Mucosa of descending colon (tissue), 3 donors: ENCODE measurements at regions not wholly inside any gene's neighbourhood (a gene's known extent, or its start where the extent isn't known, plus 50 kb on each side); places are given as distances from the start of the nearest gene placed in this dataset.
"Not testable (repeated sequence)": the region's sequence is repeated elsewhere in the genome, so short reads cannot be mapped to it uniquely, and the experiment has no call there.

Source experiments
- ATAC-seq: fragments of 200-7000 bp; cut with Tn5 transposase; one replicate; pipeline ENCODE4 v1.9.1; 2020; ENCODE audit warnings: mild to moderate bottlenecking, moderate library complexity
- DNase-seq, 3 donors: peaks; one replicate each; pipeline ENCODE4 v3.0.0-alpha.2; 2020
- H3K36me3 ChIP-seq: fragments of 200-600 bp; one replicate; pipeline ENCODE4 v1.8.0; 2021; ENCODE audit warnings: low read depth, mild to moderate bottlenecking
- H3K4me1 ChIP-seq: fragments of 200-600 bp; one replicate; pipeline ENCODE4 v1.8.0; 2021; ENCODE audit warnings: low read depth, mild to moderate bottlenecking
- H3K4me3 ChIP-seq: fragments of 200-600 bp; one replicate; pipeline ENCODE4 v1.8.0; 2021; ENCODE audit warnings: mild to moderate bottlenecking
- H3K9me3 ChIP-seq: fragments of 200-600 bp; one replicate; pipeline ENCODE4 v1.8.0; 2021; ENCODE audit warnings: mild to moderate bottlenecking
- intact Hi-C, 2 donors: fragments of 100-400 bp; cut with DNase I in 1 of 2; cut with micrococcal nuclease in 1 of 2; formaldehyde crosslinking; loops; one replicate each; pipeline versions ENCODE4 v1.11.0 to v1.11.1; 2022; cut with DNase I, micrococcal nuclease
- TF ChIP-seq, protein P1 (sequence below): fragments of 200-600 bp; IDR thresholded peaks from one replicate; pipeline ENCODE4 v1.8.0; 2022; ENCODE audit warnings: antibody characterized with exemption, mild to moderate bottlenecking
- donor health status: DM: no; HTN: no; CAD: no; lungs with moderate emphysema.
- donor health status: DM: no; HTN: no; CAD: no.
- donor health status: DM: no; HTN: yes; CAD: no.

DNA sequence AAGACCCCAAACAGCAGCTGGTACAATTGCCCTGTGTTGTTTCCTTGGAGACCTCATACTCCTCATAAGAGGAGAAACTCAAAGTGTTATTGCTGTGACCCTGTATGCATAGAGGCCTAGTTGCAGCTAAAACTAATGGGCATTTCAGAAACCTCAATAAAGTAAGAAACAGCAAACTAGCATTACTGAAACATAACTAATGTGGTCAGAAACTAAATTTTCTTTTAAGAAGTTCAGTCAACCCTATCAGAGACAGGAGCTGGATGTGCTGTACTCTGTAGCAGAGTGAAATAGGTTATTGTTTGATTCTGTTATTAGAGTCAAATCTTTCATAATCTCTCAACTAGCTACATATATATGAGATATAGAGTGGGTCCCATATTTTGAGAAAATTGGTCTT is 257.5 kb upstream of the IRS4 start:
- Histone ChIP-seq H3K36me3 (no peaks in the 10 kb centered on the region), H3K4me3 (no peak overlapping the region), H3K4me1 (no peaks in the 10 kb centered on the region), H3K9me3 (no peaks in the 10 kb centered on the region)
- DNase-seq (no peak), ATAC-seq (no peak)
- intact Hi-C loops, result no loop called here
- TF ChIP-seq, protein P1, sequence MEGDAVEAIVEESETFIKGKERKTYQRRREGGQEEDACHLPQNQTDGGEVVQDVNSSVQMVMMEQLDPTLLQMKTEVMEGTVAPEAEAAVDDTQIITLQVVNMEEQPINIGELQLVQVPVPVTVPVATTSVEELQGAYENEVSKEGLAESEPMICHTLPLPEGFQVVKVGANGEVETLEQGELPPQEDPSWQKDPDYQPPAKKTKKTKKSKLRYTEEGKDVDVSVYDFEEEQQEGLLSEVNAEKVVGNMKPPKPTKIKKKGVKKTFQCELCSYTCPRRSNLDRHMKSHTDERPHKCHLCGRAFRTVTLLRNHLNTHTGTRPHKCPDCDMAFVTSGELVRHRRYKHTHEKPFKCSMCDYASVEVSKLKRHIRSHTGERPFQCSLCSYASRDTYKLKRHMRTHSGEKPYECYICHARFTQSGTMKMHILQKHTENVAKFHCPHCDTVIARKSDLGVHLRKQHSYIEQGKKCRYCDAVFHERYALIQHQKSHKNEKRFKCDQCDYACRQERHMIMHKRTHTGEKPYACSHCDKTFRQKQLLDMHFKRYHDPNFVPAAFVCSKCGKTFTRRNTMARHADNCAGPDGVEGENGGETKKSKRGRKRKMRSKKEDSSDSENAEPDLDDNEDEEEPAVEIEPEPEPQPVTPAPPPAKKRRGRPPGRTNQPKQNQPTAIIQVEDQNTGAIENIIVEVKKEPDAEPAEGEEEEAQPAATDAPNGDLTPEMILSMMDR, result no peak

DNA sequence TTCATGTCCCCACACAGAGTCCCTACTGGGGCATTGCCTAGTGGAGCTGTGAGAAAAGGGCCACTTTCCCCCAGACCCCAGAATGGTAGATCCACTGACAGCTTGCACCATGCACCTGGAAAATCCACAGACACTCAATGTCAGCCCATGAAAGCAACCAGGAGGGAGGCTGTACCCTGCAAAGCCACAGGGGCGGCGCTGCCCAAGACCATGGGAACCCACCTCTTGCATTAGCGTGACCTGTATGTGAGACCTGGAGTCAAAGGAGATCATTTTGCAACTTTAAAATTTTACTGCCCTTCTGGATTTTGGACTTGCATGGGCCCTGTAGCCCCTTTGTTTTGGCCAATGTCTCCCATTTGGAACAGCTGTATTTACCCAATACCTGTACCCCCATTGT is 236.5 kb upstream of the IRS4 start:
- H3K4me3 ChIP-seq, intact Hi-C loops, H3K36me3 ChIP-seq, H3K9me3 ChIP-seq, DNase-seq, H3K4me1 ChIP-seq, ATAC-seq: not testable (repeated sequence)

DNA sequence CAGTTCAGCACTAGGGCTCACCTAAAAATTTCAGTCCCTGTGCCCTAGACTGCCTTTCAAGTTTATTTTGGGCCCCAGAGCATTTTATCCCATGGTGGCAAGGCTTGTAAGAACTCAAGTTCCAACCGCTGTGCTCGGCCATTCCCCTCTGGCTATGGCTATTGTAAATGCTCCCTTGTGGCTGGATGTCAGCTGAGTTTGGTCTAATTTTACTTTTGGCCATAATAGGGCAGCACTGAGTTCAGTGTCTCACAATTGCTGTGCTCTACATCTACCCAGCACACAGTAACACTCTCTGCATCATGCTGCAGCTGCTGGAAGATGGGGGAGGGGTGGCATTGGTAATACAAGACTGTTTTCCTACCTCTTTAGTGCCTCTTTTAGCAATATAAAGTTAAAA is 210.8 kb upstream of the IRS4 start:
- intact Hi-C loops, result no loop called here
- Histone ChIP-seq H3K4me1 (no peaks in the 10 kb centered on the region), H3K4me3 (no peak overlapping the region), H3K36me3 (no peaks in the 10 kb centered on the region), H3K9me3 (no peaks in the 10 kb centered on the region)
- ATAC-seq, result no peak
- no peak for DNase-seq
- TF ChIP-seq, protein P1, result no peak

DNA sequence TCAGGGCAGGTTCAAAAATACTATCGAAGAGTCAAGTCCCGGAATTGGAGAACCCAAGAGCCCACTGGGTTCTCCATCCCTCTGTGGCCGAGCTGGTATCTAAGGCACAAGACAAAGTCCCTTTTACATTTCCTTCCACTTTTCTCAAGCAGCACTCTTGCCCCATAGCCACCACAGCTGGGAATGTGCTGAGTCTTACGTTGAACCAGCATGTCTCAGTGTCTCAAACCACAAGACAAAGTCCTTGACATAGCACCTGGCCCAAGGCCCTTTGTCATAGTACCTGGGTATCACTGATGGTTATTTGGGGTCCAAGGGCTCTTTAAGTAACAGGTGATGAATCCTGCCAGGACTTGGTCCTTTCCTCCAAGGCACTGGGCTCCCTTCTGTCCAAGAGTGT is 210.2 kb upstream of the IRS4 start:
- no peaks in the 10 kb centered on the region for H3K9me3 ChIP-seq
- ATAC-seq (no peak), DNase-seq (no peak)
- TF ChIP-seq, protein P1, result no peak
- no peaks in the 10 kb centered on the region for H3K36me3 ChIP-seq
- H3K4me1 ChIP-seq, result no peaks in the 10 kb centered on the region
- intact Hi-C loops, result no loop called here
- no peak overlapping the region for H3K4me3 ChIP-seq

DNA sequence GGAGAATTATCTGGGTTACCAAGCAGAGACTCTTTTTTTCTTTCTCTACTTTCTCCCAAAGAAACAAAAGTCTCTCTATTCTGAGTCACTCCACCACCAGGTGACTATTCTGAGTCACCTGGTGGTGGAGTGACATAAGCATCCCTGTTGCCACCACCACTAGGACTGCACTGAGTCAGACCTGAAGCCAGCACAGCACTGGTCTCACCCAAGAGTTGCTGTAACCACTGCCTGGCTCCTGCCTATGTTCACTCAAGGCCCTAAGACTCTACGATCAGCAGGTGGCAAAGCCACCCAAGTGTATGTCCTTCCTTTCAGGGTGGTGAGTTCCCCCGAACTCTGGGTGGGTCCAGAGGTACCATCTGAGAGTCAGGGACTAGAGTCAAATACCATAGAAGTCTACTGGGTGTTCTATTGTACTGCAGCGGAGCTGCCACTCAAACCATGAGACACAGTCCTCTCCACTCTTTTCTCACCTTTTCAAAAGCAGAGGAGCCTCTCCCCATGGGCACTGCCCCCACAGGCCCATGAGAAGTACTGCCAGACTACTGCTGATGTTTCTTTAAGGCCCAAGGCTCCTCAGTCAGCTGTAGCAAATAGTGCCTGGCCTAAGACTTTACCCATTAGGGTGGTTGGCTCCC is 209.6 kb upstream of the IRS4 start:
- H3K4me1 ChIP-seq, result no peaks in the 10 kb centered on the region
- H3K4me3 ChIP-seq, result no peak overlapping the region
- TF ChIP-seq, protein P1, result no peak
- H3K36me3 ChIP-seq, result no peaks in the 10 kb centered on the region
- intact Hi-C loops, result no loop called here
- ATAC-seq (no peak), DNase-seq (no peak)
- H3K9me3 ChIP-seq, result no peaks in the 10 kb centered on the region

DNA sequence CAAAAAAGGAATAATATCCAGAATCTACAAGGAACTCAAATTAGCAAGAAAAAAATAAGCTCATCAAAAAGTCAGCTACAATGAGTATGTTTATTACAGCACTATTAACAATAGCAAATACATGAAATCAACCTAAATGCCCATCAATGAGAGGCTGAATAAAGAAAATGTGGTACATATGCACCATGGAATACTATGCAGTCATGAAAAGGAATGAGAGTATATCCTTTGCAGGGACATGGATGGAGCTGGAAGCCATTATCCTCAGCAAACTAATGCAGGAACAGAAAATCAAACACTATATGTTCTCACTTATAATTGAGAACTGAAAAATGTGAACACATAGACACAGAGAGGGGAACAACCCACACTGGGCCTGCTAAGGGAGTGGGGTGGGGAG is 178.4 kb upstream of the IRS4 start:
- TF ChIP-seq, protein P1, result no peak
- no peaks in the 10 kb centered on the region for H3K9me3 ChIP-seq
- H3K4me3 ChIP-seq, result no peak overlapping the region
- intact Hi-C loops, result no loop called here
- no peaks in the 10 kb centered on the region for H3K4me1 ChIP-seq
- no peak for DNase-seq
- no peak for ATAC-seq
- H3K36me3 ChIP-seq, result no peaks in the 10 kb centered on the region

DNA sequence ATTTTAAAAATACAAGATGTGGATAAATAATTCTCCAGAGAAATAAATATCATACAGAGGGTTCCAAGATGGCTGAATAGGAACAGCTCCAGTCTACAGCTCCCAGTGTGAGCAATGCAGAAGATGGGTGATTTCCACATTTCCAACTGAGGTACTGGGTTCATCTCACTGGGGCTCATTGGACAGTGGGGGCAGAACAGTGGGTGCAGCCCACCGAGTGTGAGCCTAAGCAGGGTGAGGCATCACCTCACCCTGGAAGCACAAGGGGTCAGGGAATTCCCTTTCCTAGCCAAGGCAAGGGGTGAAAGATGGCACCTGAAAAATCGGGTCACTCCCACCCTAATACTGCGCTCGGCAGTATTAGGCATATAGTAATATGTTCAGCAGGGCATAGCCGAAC is 167.5 kb upstream of the IRS4 start:
- DNase-seq, H3K4me1 ChIP-seq, H3K9me3 ChIP-seq, intact Hi-C loops, H3K4me3 ChIP-seq, H3K36me3 ChIP-seq, ATAC-seq: not testable (repeated sequence)
